GM18502 (cell line): ENCODE measurements at regions not wholly inside any gene's neighbourhood (a gene's known extent, or its start where the extent isn't known, plus 50 kb on each side); places are given as distances from the start of the nearest gene placed in this dataset.

Experiments
- ATAC-seq: cut with Tn5 transposase; IDR thresholded peaks from one replicate; pipeline ENCODE4 v1.9.1; 2021; ENCODE audit warnings: mild to moderate bottlenecking; ENCODE audit not compliant: unreplicated experiment, poor library complexity

- no peak for ATAC-seq
These were observed 1172.5 kb downstream of the BCL11B start for GRCh38 chr14:98099527-98099926.

- ATAC-seq = no peak
These were observed 1170.7 kb downstream of the BCL11B start for GRCh38 chr14:98101323-98101722.

- no peak for ATAC-seq
These were observed 1168.3 kb downstream of the BCL11B start for GRCh38 chr14:98103705-98104104.

- ATAC-seq = no peak
These were observed 1162.7 kb downstream of the BCL11B start for GRCh38 chr14:98109326-98109725.

GRCh38 chr14:98112194-98112780, 1159.7 kb downstream of the BCL11B start:
- no peak for ATAC-seq

GRCh38 chr14:98114122-98114895, 1157.7 kb downstream of the BCL11B start:
- ATAC-seq = no peak

- no peak for ATAC-seq
These were observed 1157.1 kb downstream of the BCL11B start for GRCh38 chr14:98114946-98115345.

GRCh38 chr14:98118749-98119148, 1153.2 kb downstream of the BCL11B start:
- ATAC-seq = no peak

- no peak for ATAC-seq
These were observed 1152.3 kb downstream of the BCL11B start for GRCh38 chr14:98119739-98120138.

- ATAC-seq = no peak
These were observed 1151.0 kb downstream of the BCL11B start for GRCh38 chr14:98120831-98121464.

GRCh38 chr14:98122527-98122926, 1149.5 kb downstream of the BCL11B start:
- no peak for ATAC-seq

- no peak for ATAC-seq
These were observed 1141.3 kb downstream of the BCL11B start for GRCh38 chr14:98130691-98131090.

GRCh38 chr14:98131406-98131805, 1140.6 kb downstream of the BCL11B start:
- ATAC-seq = no peak

- ATAC-seq = no peak
These were observed 1138.2 kb downstream of the BCL11B start for GRCh38 chr14:98133806-98134205.

- no peak for ATAC-seq
These were observed 1135.8 kb downstream of the BCL11B start for GRCh38 chr14:98136012-98136789.

- no peak for ATAC-seq
These were observed 1134.6 kb downstream of the BCL11B start for GRCh38 chr14:98137131-98138025.

- no peak for ATAC-seq
These were observed 1133.3 kb downstream of the BCL11B start for GRCh38 chr14:98138666-98139065.

GRCh38 chr14:98140862-98141530, 1131.0 kb downstream of the BCL11B start:
- ATAC-seq = no peak

GRCh38 chr14:98143566-98143965, 1128.4 kb downstream of the BCL11B start:
- no peak for ATAC-seq
